H1 (cell line): ENCODE measurements at regions not wholly inside any gene's neighbourhood (a gene's known extent, or its start where the extent isn't known, plus 50 kb on each side); places are given as distances from the start of the nearest gene placed in this dataset.

Experiments
- CTCF ChIA-PET: fragments of 300-600 bp; sonication (Branson Sonifier 250); formaldehyde crosslinking; loops from one replicate; lab custom pipeline; 2021; ENCODE audit not compliant: partially characterized antibody; lab: Charles Lee
- POLR2A ChIA-PET: fragments of 300-600 bp; sonication (Branson Sonifier 250); formaldehyde crosslinking; loops from one replicate; lab custom pipeline; 2021; ENCODE audit warnings: inconsistent platforms; ENCODE audit not compliant: partially characterized antibody; lab: Charles Lee
- DNase-seq, 2 experiments: peaks; one replicate each; pipeline versions ENCODE4 v3.0.0 to v3.0.0-alpha.2; 2010 to 2022; ENCODE audit warnings: low spot score in 2 of 2, low read depth in 1 of 2, mixed read lengths in 1 of 2
- FAIRE-seq: peaks from 2 replicates; lab custom pipeline; 2011; peaks lifted over from hg19 to GRCh38; lab: Jason Lieb, UNC
- H2AFZ ChIP-seq: 2 replicates; pipeline ENCODE4 v1.8.1; 2012; ENCODE audit warnings: low read length, inconsistent platforms
- H2AK5ac ChIP-seq: 2 replicates; pipeline ENCODE4 v1.6.1; 2013; ENCODE audit warnings: low read depth, low read length
- H2BK120ac ChIP-seq: replicated peaks from 2 replicates; pipeline ENCODE3; 2013; ENCODE audit warnings: low read depth, low read length, inconsistent platforms
- H2BK12ac ChIP-seq: 2 replicates; pipeline ENCODE4 v1.6.1; 2013; ENCODE audit warnings: low read depth, low read length
- H2BK15ac ChIP-seq: 2 replicates; pipeline ENCODE4 v1.6.1; 2013; ENCODE audit warnings: low read length
- H2BK20ac ChIP-seq: 2 replicates; pipeline ENCODE4 v1.6.1; 2013; ENCODE audit warnings: low read length
- H2BK5ac ChIP-seq: 2 replicates; pipeline ENCODE4 v1.6.1; 2013; ENCODE audit warnings: low read depth, low read length
- H3K14ac ChIP-seq: 2 replicates; pipeline ENCODE4 v1.6.1; 2013; ENCODE audit warnings: inconsistent platforms; ENCODE audit not compliant: insufficient read length
- H3K18ac ChIP-seq: 2 replicates; pipeline ENCODE4 v1.6.1; 2013; ENCODE audit warnings: low read length; ENCODE audit errors: extremely low read depth
- H3K23ac ChIP-seq: 2 replicates; pipeline ENCODE4 v1.6.1; 2013; ENCODE audit warnings: inconsistent platforms; ENCODE audit not compliant: insufficient read length
- H3K23me2 ChIP-seq: 2 replicates; pipeline ENCODE4 v1.6.1; 2013; ENCODE audit warnings: low read depth, low read length
- H3K27ac ChIP-seq: 2 replicates; pipeline ENCODE4 v1.6.1; 2011; ENCODE audit warnings: low read depth, low read length, inconsistent platforms
- H3K27me3 ChIP-seq, 4 experiments: replicated peaks in 1 of 4; 1 replicate in 1 of 4; 2 replicates in 3 of 4; pipeline versions ENCODE4 v1.6.1 to v1.8.1; 2011 to 2013; ENCODE audit warnings: low read length in 3 of 4, mild to moderate bottlenecking in 3 of 4, inconsistent platforms in 2 of 4, mixed read lengths in 2 of 4, moderate library complexity in 1 of 4; ENCODE audit not compliant: control insufficient read depth in 3 of 4, insufficient read depth in 3 of 4; ENCODE audit errors: extremely low read depth in 1 of 4
- H3K36me3 ChIP-seq, 4 experiments: 2 replicates each; pipeline versions ENCODE4 v1.6.1 to v1.8.1; 2011 to 2013; ENCODE audit warnings: mild to moderate bottlenecking in 4 of 4, low read length in 3 of 4, moderate library complexity in 2 of 4, control low read depth in 1 of 4, inconsistent platforms in 1 of 4; ENCODE audit not compliant: insufficient read depth in 4 of 4, control insufficient read depth in 2 of 4
- H3K4ac ChIP-seq: replicated peaks from 2 replicates; pipeline ENCODE3; 2013; ENCODE audit warnings: low read length, low read depth, mixed read lengths, inconsistent platforms; ENCODE audit not compliant: insufficient read length
- H3K4me1 ChIP-seq, 4 experiments: replicated peaks in 1 of 4; 1 replicate in 1 of 4; 2 replicates in 3 of 4; pipeline versions ENCODE4 v1.6.1 to v1.8.1; 2011 to 2013; ENCODE audit warnings: low read length in 3 of 4, inconsistent platforms in 2 of 4, mixed read lengths in 1 of 4; ENCODE audit not compliant: insufficient read depth in 4 of 4, control insufficient read depth in 3 of 4
- H3K4me2 ChIP-seq, 2 experiments: 2 replicates each; pipeline versions ENCODE4 v1.6.1 to v1.8.1; 2011 to 2013; ENCODE audit warnings: low read depth in 2 of 2, low read length in 2 of 2, control low read depth in 1 of 2, inconsistent platforms in 1 of 2, mild to moderate bottlenecking in 1 of 2; ENCODE audit not compliant: insufficient read depth in 1 of 2
- H3K4me3 ChIP-seq, 4 experiments: fragments of 200-600, 300-600 bp in 1 of 4; sonication (generic), shearing (Covaris generic), sonication (Bioruptor Twin) in 1 of 4; 2 replicates each; pipeline versions ENCODE4 v1.5.1 to v1.8.1; 2011 to 2016; ENCODE audit warnings: low read length in 4 of 4, low read depth in 3 of 4, control low read depth in 2 of 4, inconsistent platforms in 2 of 4, mild to moderate bottlenecking in 2 of 4, mixed read lengths in 1 of 4, moderate library complexity in 1 of 4; ENCODE audit not compliant: insufficient read depth in 2 of 4; ENCODE audit errors: extremely low read depth in 1 of 4
- H3K56ac ChIP-seq: replicated peaks from 2 replicates; pipeline ENCODE3; 2013; ENCODE audit warnings: low read depth, mild to moderate bottlenecking, mixed read lengths, low read length, inconsistent platforms; ENCODE audit not compliant: insufficient read length
- H3K79me1 ChIP-seq: 2 replicates; pipeline ENCODE4 v1.6.1; 2013; ENCODE audit warnings: low read depth, low read length, control low read depth
- H3K79me2 ChIP-seq, 2 experiments: 2 replicates each; pipeline versions ENCODE4 v1.6.1 to v1.8.1; 2012 to 2013; ENCODE audit warnings: low read length in 2 of 2, mild to moderate bottlenecking in 2 of 2, inconsistent platforms in 1 of 2; ENCODE audit not compliant: insufficient read depth in 2 of 2, control insufficient read depth in 1 of 2
- H3K9ac ChIP-seq, 4 experiments: replicated peaks in 1 of 4; 1 replicate in 1 of 4; 2 replicates in 3 of 4; pipeline versions ENCODE4 v1.6.1 to v1.8.1; 2011 to 2013; ENCODE audit warnings: low read depth in 3 of 4, low read length in 3 of 4, control low read depth in 2 of 4, mild to moderate bottlenecking in 2 of 4, moderate library complexity in 2 of 4, inconsistent platforms in 1 of 4; ENCODE audit errors: extremely low read depth in 1 of 4
- H3K9me3 ChIP-seq, 2 experiments: 2 replicates each; pipeline versions ENCODE4 v1.6.1 to v1.8.1; 2012 to 2013; ENCODE audit warnings: mild to moderate bottlenecking in 2 of 2, moderate library complexity in 2 of 2, control low read depth in 1 of 2, inconsistent platforms in 1 of 2, low read depth in 1 of 2, low read length in 1 of 2, mixed read lengths in 1 of 2; ENCODE audit not compliant: insufficient read depth in 2 of 2
- H4K20me1 ChIP-seq, 2 experiments: replicated peaks in 1 of 2; 2 replicates each; pipeline versions ENCODE3 to v1.8.1; 2011 to 2013; ENCODE audit warnings: inconsistent platforms in 2 of 2, low read length in 2 of 2, mild to moderate bottlenecking in 1 of 2; ENCODE audit not compliant: insufficient read depth in 2 of 2, control insufficient read depth in 1 of 2
- H4K5ac ChIP-seq: 2 replicates; pipeline ENCODE4 v1.6.1; 2013; ENCODE audit warnings: low read length, low read depth, mixed read lengths, inconsistent platforms; ENCODE audit not compliant: insufficient read length
- H4K8ac ChIP-seq: 2 replicates; pipeline ENCODE4 v1.8.0; 2013; ENCODE audit warnings: mild to moderate bottlenecking, moderate library complexity, low read length, inconsistent platforms; ENCODE audit not compliant: insufficient read depth; ENCODE audit errors: extremely low read depth
- H4K91ac ChIP-seq: replicated peaks from 2 replicates; pipeline ENCODE3; 2013; ENCODE audit warnings: low read length, mixed read lengths, inconsistent platforms; ENCODE audit not compliant: insufficient read length
- ASH2L ChIP-seq: fragments of 200-600, 300-600 bp; sonication (generic); IDR thresholded peaks from one replicate; pipeline ENCODE4 v1.7.1; 2017; ENCODE audit warnings: low read length
- BCL11A ChIP-seq, 2 experiments: IDR thresholded peaks; one replicate each; pipeline ENCODE4 v1.6.1; 2011; ENCODE audit warnings: low read depth in 2 of 2, low read length in 2 of 2, mild to moderate bottlenecking in 2 of 2
- CBX5 ChIP-seq: fragments of 300-800, 300-1000 bp; sonication (generic); IDR thresholded peaks from 2 replicates; pipeline ENCODE4 v1.7.1; 2016; ENCODE audit warnings: antibody characterized with exemption, low read length, low read depth
- CTBP2 ChIP-seq: IDR thresholded peaks from 2 replicates; pipeline ENCODE4 v1.7.0; 2011; ENCODE audit warnings: borderline replicate concordance, mild to moderate bottlenecking, moderate library complexity, mixed read lengths, low read length; ENCODE audit not compliant: insufficient read depth, insufficient read length
- HDAC6 ChIP-seq: IDR thresholded peaks from one replicate; pipeline ENCODE4 v1.7.1; 2012; ENCODE audit warnings: low read depth, mild to moderate bottlenecking, inconsistent platforms, low read length, moderate library complexity
- JUND ChIP-seq: IDR thresholded peaks from 2 replicates; pipeline ENCODE4 v1.6.1; 2011; ENCODE audit warnings: mild to moderate bottlenecking, improper control_type of control experiment, low read length
- NRF1 ChIP-seq: IDR thresholded peaks from 2 replicates; pipeline ENCODE4 v1.6.1; 2011; ENCODE audit warnings: mild to moderate bottlenecking, low read depth, low read length, improper control_type of control experiment
- POLR2A ChIP-seq, 2 experiments: IDR thresholded peaks; 1 replicate in 1 of 2; 2 replicates in 1 of 2; pipeline ENCODE4 v1.6.1; 2011; ENCODE audit warnings: low read depth in 2 of 2, low read length in 2 of 2, mild to moderate bottlenecking in 2 of 2; ENCODE audit errors: control extremely low read depth in 1 of 2
- RFX5 ChIP-seq: IDR thresholded peaks from 2 replicates; pipeline ENCODE4 v1.6.1; 2011; ENCODE audit warnings: low read depth, low read length, improper control_type of control experiment, borderline replicate concordance
- RXRA ChIP-seq: IDR thresholded peaks from 2 replicates; pipeline ENCODE4 v1.6.1; 2011; ENCODE audit warnings: low read depth, mild to moderate bottlenecking, low read length, moderate library complexity; ENCODE audit not compliant: insufficient read depth
- SIX5 ChIP-seq: IDR thresholded peaks from 2 replicates; pipeline ENCODE4 v1.6.1; 2011; ENCODE audit warnings: mild to moderate bottlenecking, low read depth, low read length
- SP2 ChIP-seq: IDR thresholded peaks from 2 replicates; pipeline ENCODE4 v1.6.1; 2012; ENCODE audit warnings: mild to moderate bottlenecking, low read length, inconsistent platforms
- TAF1 ChIP-seq: IDR thresholded peaks from 2 replicates; pipeline ENCODE4 v1.6.1; 2011; ENCODE audit warnings: mild to moderate bottlenecking, low read depth, low read length
- WGBS, 2 experiments: shearing (Covaris generic) in 1 of 2; methylation state at CpG; one replicate each; pipeline versions ENCODE4 v1.1.6 to v1.1.7; 2013 to 2015; ENCODE audit warnings: low lambda C conversion rate in 2 of 2, mixed read lengths in 2 of 2, inconsistent platforms in 1 of 2, low coverage in 1 of 2, missing lambda C conversion rate in 1 of 2; ENCODE audit not compliant: insufficient replicate concordance in 2 of 2, insufficient coverage in 1 of 2, insufficient read length in 1 of 2; ENCODE audit errors: extremely low coverage in 1 of 2, missing lambda C conversion rate in 1 of 2; 5-methylcytosine and 5-hydroxymethylcytosine counted together

- Histone ChIP-seq H3K79me1 (no peaks in the 10 kb centered on the region), H3K14ac (no peak overlapping the region), H4K91ac (no peak overlapping the region), H3K27me3 (no peaks in the 10 kb centered on the region), H3K27ac (no peak overlapping the region), H3K4me3 (no peak overlapping the region), H2AK5ac (no peak overlapping the region), H4K20me1 (no peaks in the 10 kb centered on the region), H2BK12ac (no peak overlapping the region), H3K56ac (no peak overlapping the region), H2BK120ac (no peak overlapping the region), H4K5ac (no peak overlapping the region), H3K4me1 (no peaks in the 10 kb centered on the region), H3K9me3 (no peaks in the 10 kb centered on the region; a peak in 1 of 4 replicates), H3K23ac (no peak overlapping the region), H3K79me2 (no peaks in the 10 kb centered on the region), H2BK20ac (no peak overlapping the region), H4K8ac (no peak overlapping the region), H3K9ac (no peak overlapping the region), H2BK5ac (no peak overlapping the region), H3K4ac (no peak overlapping the region), H2BK15ac (no peak overlapping the region), H3K36me3 (no peaks in the 10 kb centered on the region), H3K4me2 (no peak overlapping the region), H3K18ac (no peak overlapping the region), H2AFZ (no peak overlapping the region), H3K23me2 (no peaks in the 10 kb centered on the region)
- POLR2A ChIA-PET, result no interaction called here
- TF ChIP-seq NRF1, result no peak
- no peak for TF ChIP-seq RXRA
- TF ChIP-seq TAF1, result no peak
- TF ChIP-seq CTBP2, result no peak
- TF ChIP-seq SP2, result no peak
- TF ChIP-seq BCL11A (IDR thresholded peaks at IDR 0.05; ENCODE audit: low read depth in 2 of 2, low read length in 2 of 2), result no peak
- TF ChIP-seq HDAC6, result no peak
- TF ChIP-seq JUND, result no peak
- TF ChIP-seq SIX5, result no peak
- TF ChIP-seq RFX5, result no peak
- TF ChIP-seq POLR2A (IDR thresholded peaks at IDR 0.05; ENCODE audit: control extremely low read depth in 1 of 2, low read depth in 2 of 2, low read length in 2 of 2), result no peak
- no peak for TF ChIP-seq ASH2L
- TF ChIP-seq CBX5, result no peak
- CTCF ChIA-PET, result no interaction called here
- no peak for DNase-seq
- WGBS, 2 experiments, result 95% methylated on average over 15 of the region's 27 CpGs; no CpG with 5 or more reads in 1 of the 2 experiments
- FAIRE-seq, result no peak
These were observed 61.7 kb upstream of the DCAF8L1 start for GRCh38 chrX:28042826-28043564.
